Breast epithelium (tissue), 4 donors: ENCODE measurements at regions not wholly inside any gene's neighbourhood (a gene's known extent, or its start where the extent isn't known, plus 50 kb on each side); places are given as distances from the start of the nearest gene placed in this dataset.

Experiments used
- DNase-seq, 2 donors: peaks; one replicate each; pipeline ENCODE4 v3.0.0-alpha.2; 2019; ENCODE audit warnings: low spot score in 2 of 2
- H3K27ac ChIP-seq, 2 donors: fragments of 200-600 bp; sonication (generic) in 1 of 2; one replicate each; pipeline ENCODE4 v1.5.1; 2016 to 2019; ENCODE audit warnings: mild to moderate bottlenecking in 1 of 2
- H3K27me3 ChIP-seq, 2 donors: fragments of 200-600 bp; sonication (generic) in 1 of 2; one replicate each; pipeline versions ENCODE4 v1.5.1 to v1.6.0; 2017 to 2019; ENCODE audit warnings: control low read depth in 1 of 2, mild to moderate bottlenecking in 1 of 2
- H3K36me3 ChIP-seq: fragments of 200-600 bp; one replicate; pipeline ENCODE4 v1.5.1; 2019
- H3K4me1 ChIP-seq, 2 donors: fragments of 200-600 bp; sonication (generic); one replicate each; pipeline ENCODE4 v1.5.1; 2016 to 2019; ENCODE audit warnings: control low read depth in 1 of 2
- H3K4me3 ChIP-seq, 3 donors: fragments of 200-600 bp; sonication (generic); 1 replicate in 2 of 3; 2 replicates in 1 of 3; pipeline ENCODE4 v1.5.1; 2016 to 2019; ENCODE audit warnings: mild to moderate bottlenecking in 3 of 3, moderate library complexity in 2 of 3
- H3K9me3 ChIP-seq, 2 donors: fragments of 200-600 bp; sonication (generic) in 1 of 2; one replicate each; pipeline ENCODE4 v1.5.1; 2016 to 2019; ENCODE audit warnings: control low read depth in 1 of 2
- CTCF ChIP-seq, 3 donors: fragments of 450-650 bp; IDR thresholded peaks; one replicate each; pipeline ENCODE4 v1.5.1; 2016 to 2017; ENCODE audit warnings: antibody characterized with exemption in 3 of 3, mild to moderate bottlenecking in 3 of 3, moderate library complexity in 3 of 3
- POLR2A ChIP-seq: fragments of 450-650 bp; IDR thresholded peaks from one replicate; pipeline ENCODE4 v1.6.1; 2016; ENCODE audit warnings: antibody characterized with exemption, mild to moderate bottlenecking, moderate library complexity
- POLR2AphosphoS5 ChIP-seq, 3 donors: sonication (generic); formaldehyde crosslinking; IDR thresholded peaks; one replicate each; pipeline ENCODE4 v1.6.1; 2017; ENCODE audit warnings: antibody characterized with exemption in 3 of 3
- intact Hi-C: fragments of 100-400 bp; cut with DNase I; formaldehyde crosslinking; loops from one replicate; pipeline ENCODE4 v1.15.1; 2023; ENCODE audit warnings: low total_unique reads

GRCh38 chr4:45323453-45324058, 597.2 kb upstream of the GNPDA2 start:
- H3K36me3 ChIP-seq, result no peaks in the 10 kb centered on the region
- H3K9me3 ChIP-seq, result no peaks in the 10 kb centered on the region
- no peaks in the 10 kb centered on the region for H3K4me1 ChIP-seq
- H3K27ac ChIP-seq, result no peak overlapping the region
- H3K27me3 ChIP-seq, result no peaks in the 10 kb centered on the region
- TF ChIP-seq CTCF (IDR thresholded peaks at IDR 0.05) (no peak), POLR2A (no peak), POLR2AphosphoS5 (IDR thresholded peaks at IDR 0.05) (no peak)
- no peak overlapping the region for H3K4me3 ChIP-seq
- intact Hi-C loops, result no loop called here
- DNase-seq, result no peak

- Histone ChIP-seq H3K4me1 (no peaks in the 10 kb centered on the region), H3K27me3 (no peaks in the 10 kb centered on the region), H3K9me3 (no peaks in the 10 kb centered on the region), H3K27ac (no peak overlapping the region), H3K4me3 (no peak overlapping the region), H3K36me3 (no peaks in the 10 kb centered on the region)
- DNase-seq, result no peak
- TF ChIP-seq POLR2AphosphoS5 (IDR thresholded peaks at IDR 0.05), result no peak
- TF ChIP-seq POLR2A, result no peak
- TF ChIP-seq CTCF (IDR thresholded peaks at IDR 0.05), result no peak
- intact Hi-C loops, result no loop called here
Observed at GRCh38 chr4:45317739-45318138, 591.4 kb upstream of the GNPDA2 start.

- no peak for TF ChIP-seq CTCF (IDR thresholded peaks at IDR 0.05)
- TF ChIP-seq POLR2A, result no peak
- TF ChIP-seq POLR2AphosphoS5 (IDR thresholded peaks at IDR 0.05), result no peak
- Histone ChIP-seq H3K4me3 (no peak overlapping the region), H3K27ac (no peak overlapping the region), H3K36me3 (no peaks in the 10 kb centered on the region), H3K27me3 (no peaks in the 10 kb centered on the region), H3K4me1 (no peaks in the 10 kb centered on the region), H3K9me3 (peaks cover 0 to 3% of the 10 kb centered on the region in 2 donors)
- no peak for DNase-seq
- intact Hi-C loops, result no loop called here
Observed at GRCh38 chr4:45317276-45317675, 590.9 kb upstream of the GNPDA2 start.

GRCh38 chr4:45316257-45316656, 589.9 kb upstream of the GNPDA2 start:
- Histone ChIP-seq H3K27ac (no peak overlapping the region), H3K27me3 (no peaks in the 10 kb centered on the region), H3K9me3 (peaks cover 0 to 7% of the 10 kb centered on the region in 2 donors), H3K4me1 (no peaks in the 10 kb centered on the region), H3K4me3 (no peak overlapping the region), H3K36me3 (no peaks in the 10 kb centered on the region)
- DNase-seq, result no peak
- intact Hi-C loops, result no loop called here
- no peak for TF ChIP-seq POLR2AphosphoS5 (IDR thresholded peaks at IDR 0.05)
- TF ChIP-seq CTCF (IDR thresholded peaks at IDR 0.05), result no peak
- TF ChIP-seq POLR2A, result no peak

GRCh38 chr4:45302828-45303227, 576.5 kb upstream of the GNPDA2 start:
- DNase-seq, result no peak
- H3K27me3 ChIP-seq, result no peaks in the 10 kb centered on the region
- intact Hi-C loops, result no loop called here

More at GRCh38 chr4:45302828-45303227, 576.5 kb upstream of the GNPDA2 start:
- TF ChIP-seq POLR2A (no peak), POLR2AphosphoS5 (IDR thresholded peaks at IDR 0.05) (no peak), CTCF (IDR thresholded peaks at IDR 0.05) (no peak)
- Histone ChIP-seq H3K27ac (no peak overlapping the region), H3K4me1 (no peaks in the 10 kb centered on the region), H3K4me3 (no peak overlapping the region), H3K36me3 (no peaks in the 10 kb centered on the region), H3K9me3 (no peaks in the 10 kb centered on the region)
